Common myeloid progenitor, CD34-positive (primary cell): ENCODE measurements at regions not wholly inside any gene's neighbourhood (a gene's known extent, or its start where the extent isn't known, plus 50 kb on each side); places are given as distances from the start of the nearest gene placed in this dataset.

Source experiments
- CTCF ChIA-PET: fragments of 350-600 bp; sonication (Branson Sonifier 250); formaldehyde crosslinking; loops from one replicate; lab custom pipeline; 2021; ENCODE audit warnings: antibody characterized with exemption; lab: Charles Lee
- POLR2A ChIA-PET: fragments of 350-600 bp; sonication (Branson Sonifier 250); formaldehyde crosslinking; loops from one replicate; lab custom pipeline; 2021; ENCODE audit warnings: antibody characterized with exemption; lab: Charles Lee
- DNase-seq, 3 donors: peaks; one replicate each; pipeline versions ENCODE4 v3.0.0 to v3.0.0-alpha.2; 2013
- H3K27ac ChIP-seq, 2 experiments: 1 replicate in 1 of 2; 2 replicates in 1 of 2; pipeline ENCODE4 v1.7.0; 2013; ENCODE audit warnings: inconsistent platforms in 2 of 2, low read length in 2 of 2, mild to moderate bottlenecking in 2 of 2, low read depth in 1 of 2, moderate library complexity in 1 of 2; ENCODE audit not compliant: severe bottlenecking in 2 of 2, insufficient read depth in 1 of 2, poor library complexity in 1 of 2
- H3K27me3 ChIP-seq, 5 experiments: replicated peaks in 2 of 5; 1 replicate in 3 of 5; 2 replicates in 2 of 5; pipeline versions ENCODE4 v1.6.1 to v1.7.0; 2013; ENCODE audit warnings: low read length in 4 of 5, mild to moderate bottlenecking in 2 of 5, moderate library complexity in 2 of 5, inconsistent platforms in 1 of 5; ENCODE audit not compliant: insufficient read depth in 5 of 5, control insufficient read depth in 4 of 5
- H3K36me3 ChIP-seq, 4 experiments: 1 replicate in 2 of 4; 2 replicates in 2 of 4; pipeline versions ENCODE4 v1.6.1 to v1.7.0; 2013; ENCODE audit warnings: low read length in 3 of 4, control low read depth in 1 of 4, mild to moderate bottlenecking in 1 of 4; ENCODE audit not compliant: control insufficient read depth in 4 of 4, insufficient read depth in 4 of 4
- H3K4me1 ChIP-seq, 4 experiments: 1 replicate in 3 of 4; 2 replicates in 1 of 4; pipeline versions ENCODE4 v1.6.1 to v1.7.1; 2013; ENCODE audit warnings: low read length in 3 of 4, mild to moderate bottlenecking in 3 of 4, control low read depth in 1 of 4, inconsistent platforms in 1 of 4, moderate library complexity in 1 of 4; ENCODE audit not compliant: control insufficient read depth in 4 of 4, insufficient read depth in 4 of 4; ENCODE audit errors: control extremely low read depth in 1 of 4
- H3K4me3 ChIP-seq, 7 experiments: 1 replicate in 4 of 7; 2 replicates in 3 of 7; pipeline versions ENCODE4 v1.5.1 to v1.7.0; 2013; ENCODE audit warnings: mild to moderate bottlenecking in 7 of 7, low read length in 6 of 7, moderate library complexity in 6 of 7, inconsistent platforms in 2 of 7, low read depth in 2 of 7, control low read depth in 1 of 7; ENCODE audit not compliant: insufficient read depth in 4 of 7, control insufficient read depth in 1 of 7; ENCODE audit errors: extremely low read depth in 1 of 7
- H3K9me3 ChIP-seq, 5 experiments: 1 replicate in 4 of 5; 2 replicates in 1 of 5; pipeline versions ENCODE4 v1.6.1 to v1.7.1; 2013; ENCODE audit warnings: low read length in 4 of 5, mild to moderate bottlenecking in 2 of 5, inconsistent platforms in 1 of 5, low read depth in 1 of 5, moderate library complexity in 1 of 5; ENCODE audit not compliant: control insufficient read depth in 4 of 5, insufficient read depth in 2 of 5; ENCODE audit errors: control extremely low read depth in 1 of 5
- WGBS: methylation state at CpG from one replicate; pipeline ENCODE4 v1.1.5; 2013; ENCODE audit not compliant: insufficient coverage; 5-methylcytosine and 5-hydroxymethylcytosine counted together

DNA sequence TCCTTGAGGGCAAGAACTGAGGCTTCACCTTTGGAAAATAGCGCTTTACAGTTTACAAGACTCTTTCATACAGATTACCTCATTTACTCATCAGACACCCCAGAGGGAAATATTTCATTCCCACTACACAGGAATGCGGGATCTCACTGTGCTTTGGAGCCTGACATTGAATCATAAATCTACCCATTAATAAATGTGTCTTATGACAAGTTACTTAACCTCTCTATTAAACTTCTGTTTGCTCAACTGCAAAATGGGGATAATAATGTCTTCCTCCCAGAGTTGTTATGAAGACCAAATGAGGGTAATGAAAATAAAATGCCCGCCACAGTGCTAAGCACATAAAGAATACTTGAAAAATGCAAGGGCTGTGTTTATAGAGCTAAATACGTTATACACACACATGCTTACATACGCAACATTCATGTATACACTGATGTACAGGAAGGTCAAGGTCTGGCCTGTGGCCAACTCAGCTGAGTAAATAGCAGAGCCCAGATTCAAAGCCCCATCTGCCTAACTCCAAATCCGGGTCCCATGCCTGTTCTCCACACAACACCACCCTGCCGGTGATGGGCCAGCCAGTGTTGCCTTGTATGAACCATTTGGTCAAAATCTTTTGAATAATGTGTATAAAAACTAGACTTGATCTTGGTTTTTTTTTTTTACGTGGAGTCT, 56.6 kb upstream of the CALM2 start:
- ChIA-PET CTCF (no interaction called here), POLR2A (no interaction called here)
- H3K27me3 ChIP-seq, result no peaks in the 10 kb centered on the region
- H3K36me3 ChIP-seq, result no peaks in the 10 kb centered on the region
- no peak overlapping the region for H3K4me3 ChIP-seq
- DNase-seq, result no peak
- WGBS, result 87% methylated on average over 5 of the region's 8 CpGs
- H3K9me3 ChIP-seq, result no peaks in the 10 kb centered on the region
- H3K4me1 ChIP-seq, result no peaks in the 10 kb centered on the region
- H3K27ac ChIP-seq, result no peak overlapping the region

DNA sequence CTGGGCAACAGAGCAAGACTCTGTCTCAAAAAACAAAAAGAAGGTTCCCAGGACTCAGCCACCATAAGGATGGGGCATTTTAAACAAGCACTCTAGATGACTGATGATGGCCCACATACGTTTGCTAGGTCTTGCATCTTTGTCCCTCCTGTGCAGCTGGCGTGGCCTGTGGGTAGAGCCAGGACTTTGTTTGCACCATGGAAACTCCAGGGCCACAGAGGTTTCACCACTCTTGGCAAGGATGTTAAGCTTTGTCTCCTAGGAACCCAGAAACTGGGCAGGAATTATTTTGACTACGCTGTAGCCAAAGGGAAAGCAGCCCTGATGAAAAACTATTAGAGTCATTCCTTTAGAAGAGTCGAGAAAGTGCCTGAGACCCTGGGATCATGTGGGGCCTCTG, 54.1 kb upstream of the CALM2 start:
- ChIA-PET CTCF (no interaction called here), POLR2A (no interaction called here)
- no peaks in the 10 kb centered on the region for H3K9me3 ChIP-seq
- no peaks in the 10 kb centered on the region for H3K27me3 ChIP-seq
- peaks cover 0 to 7% (median 0%) of the 10 kb centered on the region in 4 experiments for H3K4me1 ChIP-seq
- 92% methylated on average over 4 of the region's 4 CpGs for WGBS
- no peak overlapping the region for H3K4me3 ChIP-seq
- no peak overlapping the region for H3K27ac ChIP-seq
- no peaks in the 10 kb centered on the region for H3K36me3 ChIP-seq
- DNase-seq, result no peak

DNA sequence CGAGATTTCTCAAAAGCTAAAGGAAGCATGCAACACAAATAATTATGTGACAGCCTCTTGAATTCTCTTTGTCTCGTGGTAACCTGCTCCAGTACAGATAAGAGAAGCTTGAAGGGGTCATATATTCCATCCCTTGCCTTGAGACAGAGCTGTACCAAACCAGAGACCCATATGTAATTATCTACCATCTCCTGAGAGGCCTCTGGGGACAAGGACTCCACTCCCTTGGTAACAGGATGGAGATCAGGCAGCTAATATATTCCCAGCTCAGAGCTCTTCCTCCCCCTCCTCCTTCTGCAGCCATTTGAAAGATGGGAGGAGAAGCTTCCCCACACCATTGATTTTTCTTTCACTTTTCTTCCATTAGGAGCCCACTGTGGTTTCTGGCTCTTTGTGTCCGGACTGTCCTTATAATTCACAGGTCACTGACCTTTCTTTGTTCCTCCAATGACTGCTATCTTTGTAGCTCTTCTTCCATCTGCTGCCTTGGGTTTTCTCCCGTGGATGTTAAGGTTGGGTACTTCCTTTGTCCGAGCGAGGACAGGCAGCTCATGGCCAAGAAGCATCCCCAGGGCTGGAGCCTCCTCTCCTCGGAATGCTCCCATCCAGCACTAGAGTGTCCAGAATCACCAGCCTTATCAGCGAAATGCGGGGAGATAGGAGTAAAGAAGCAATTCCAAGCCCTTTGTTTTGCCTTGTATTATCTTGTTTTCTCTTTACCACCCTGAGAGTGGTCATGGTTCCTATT, 51.4 kb upstream of the CALM2 start:
- no peaks in the 10 kb centered on the region for H3K27me3 ChIP-seq
- no peak overlapping the region for H3K27ac ChIP-seq
- ChIA-PET CTCF (interaction anchor here (1.0 to 1.4 kb wide), 3 partner anchors 8 to 31 kb away, joined by 3 to 5 read pairs (median 5); no protein-coding TSS in a partner anchor), POLR2A (no interaction called here)
- peaks cover 0 to 8% (median 0%) of the 10 kb centered on the region in 4 experiments for H3K4me1 ChIP-seq
- WGBS, result 74% methylated on average over 7 of the region's 9 CpGs
- no peak overlapping the region for H3K4me3 ChIP-seq
- no peaks in the 10 kb centered on the region for H3K9me3 ChIP-seq
- DNase-seq, result peak in 1 of 3 donors; percentile 12
- no peaks in the 10 kb centered on the region for H3K36me3 ChIP-seq

DNA sequence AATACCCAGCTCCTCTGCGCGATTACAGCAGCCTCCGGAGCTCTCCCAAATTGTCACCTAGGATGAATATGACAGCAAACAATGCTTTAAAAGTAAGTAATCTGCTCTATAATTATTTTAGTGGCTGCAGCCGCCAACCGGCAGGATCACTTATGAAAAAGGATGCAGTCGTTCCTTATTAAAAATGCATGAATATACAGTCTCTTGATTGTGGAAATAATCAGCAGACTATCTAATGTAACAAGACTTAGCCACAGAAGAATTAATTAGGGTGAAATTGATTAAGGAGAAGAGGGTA, 50.6 kb upstream of the CALM2 start:
- POLR2A ChIA-PET, result interaction anchor here (0.7 kb wide), 1 partner anchor 44 kb away, joined by 3 read pairs; no protein-coding TSS in a partner anchor
- WGBS, result no CpG with 5 or more reads among the region's 6 CpGs
- no peaks in the 10 kb centered on the region for H3K27me3 ChIP-seq
- H3K4me1 ChIP-seq, result peaks cover 0 to 8% (median 0%) of the 10 kb centered on the region in 4 experiments
- DNase-seq, result no peak
- H3K36me3 ChIP-seq, result no peaks in the 10 kb centered on the region
- H3K27ac ChIP-seq, result no peak overlapping the region
- H3K4me3 ChIP-seq, result no peak overlapping the region
- H3K9me3 ChIP-seq, result no peaks in the 10 kb centered on the region
- CTCF ChIA-PET, result no interaction called here

DNA sequence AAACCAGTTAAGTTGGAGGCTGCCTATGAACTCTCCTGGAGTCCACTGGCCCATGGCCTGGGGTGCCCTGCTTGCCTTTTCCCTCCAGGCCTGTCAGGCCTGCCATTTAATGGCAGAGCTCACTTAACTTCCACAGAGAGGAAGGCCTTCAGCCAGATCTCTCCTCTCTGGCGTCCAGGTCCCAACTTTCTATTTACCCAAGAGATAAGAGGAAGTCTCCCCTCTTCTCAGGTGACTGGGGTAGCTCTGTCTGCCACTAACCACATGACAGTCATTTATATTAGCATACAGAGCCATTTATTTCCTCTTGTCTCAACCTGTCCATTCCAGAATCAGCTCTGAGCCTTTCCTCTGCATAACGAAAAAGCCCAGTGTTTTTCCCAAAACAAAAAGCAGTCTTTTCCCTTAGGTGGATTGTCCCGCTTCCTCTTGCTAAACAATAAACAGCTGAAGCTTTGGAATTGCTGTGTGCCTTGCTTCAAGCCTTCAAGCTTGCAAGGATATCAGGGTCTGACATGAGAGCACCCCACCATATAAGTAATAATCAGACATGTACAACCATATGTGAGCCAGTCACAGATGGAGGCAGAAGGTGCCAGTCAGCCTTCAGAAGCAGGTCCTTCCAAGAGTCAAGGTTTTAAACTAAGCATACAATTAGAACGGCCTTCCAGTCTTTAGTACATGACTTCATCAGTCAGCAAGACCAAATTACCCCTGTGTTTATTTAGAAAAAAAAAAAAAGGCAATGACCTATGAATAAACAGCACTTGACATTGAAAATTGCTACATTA, 50.0 kb upstream of the CALM2 start:
- POLR2A ChIA-PET, result interaction anchor here (0.7 kb wide), 1 partner anchor 43 kb away, joined by 3 read pairs; no protein-coding TSS in a partner anchor
- 80% methylated on average over 3 of the region's 4 CpGs for WGBS
- H3K27ac ChIP-seq, result peak overlapping the region in 1 of 2 experiments; percentile 9
- no peaks in the 10 kb centered on the region for H3K27me3 ChIP-seq
- DNase-seq, result peak in 1 of 3 donors; percentile 8
- no peaks in the 10 kb centered on the region for H3K9me3 ChIP-seq
- peaks cover 0 to 8% (median 0%) of the 10 kb centered on the region in 4 experiments for H3K4me1 ChIP-seq
- H3K4me3 ChIP-seq, result no peak overlapping the region
- no peaks in the 10 kb centered on the region for H3K36me3 ChIP-seq
- CTCF ChIA-PET, result no interaction called here
